Gastroesophageal sphincter (tissue), 4 donors: ENCODE measurements at regions not wholly inside any gene's neighbourhood (a gene's known extent, or its start where the extent isn't known, plus 50 kb on each side); places are given as distances from the start of the nearest gene placed in this dataset.
A peak's percentile ranks its signal among the peaks of the same experiment; 100 is the strongest.

Experiments used
- ATAC-seq: fragments of 150-250 bp; one replicate; pipeline ENCODE4 v1.9.1; 2016; ENCODE audit warnings: mild to moderate bottlenecking, moderate library complexity
- H3K27ac ChIP-seq, 4 donors: fragments of 200-600 bp; sonication (generic) in 3 of 4; 1 replicate in 3 of 4; 2 replicates in 1 of 4; pipeline ENCODE4 v1.5.1; 2016 to 2019
- H3K27me3 ChIP-seq: fragments of 200-600 bp; sonication (generic); one replicate; pipeline ENCODE4 v1.5.1; 2019
- H3K36me3 ChIP-seq, 2 donors: fragments of 200-600 bp; sonication (generic); one replicate each; pipeline ENCODE4 v1.5.1; 2019; ENCODE audit warnings: control low read depth in 1 of 2
- H3K4me1 ChIP-seq, 3 donors: fragments of 200-600 bp; sonication (generic); 1 replicate in 2 of 3; 2 replicates in 1 of 3; pipeline ENCODE4 v1.5.1; 2016 to 2019; ENCODE audit warnings: control low read depth in 2 of 3
- H3K4me3 ChIP-seq, 2 donors: fragments of 200-600 bp; sonication (generic); one replicate each; pipeline ENCODE4 v1.5.1; 2019; ENCODE audit warnings: mild to moderate bottlenecking in 1 of 2, moderate library complexity in 1 of 2
- H3K9me3 ChIP-seq, 3 donors: fragments of 200-600 bp; sonication (generic); one replicate each; pipeline ENCODE4 v1.5.1; 2017 to 2019; ENCODE audit warnings: control low read depth in 2 of 3
- CTCF ChIP-seq, 4 experiments: fragments of 200-600 bp in 2 of 4; fragments of 450-650 bp in 2 of 4; sonication (generic) in 1 of 4; IDR thresholded peaks; one replicate each; pipeline ENCODE4 v1.5.1; 2017 to 2019; ENCODE audit warnings: antibody characterized with exemption in 4 of 4, mild to moderate bottlenecking in 2 of 4, moderate library complexity in 2 of 4
- EP300 ChIP-seq: sonication (generic); formaldehyde crosslinking; IDR thresholded peaks from one replicate; pipeline ENCODE4 v1.6.1; 2017; ENCODE audit warnings: antibody characterized with exemption, mild to moderate bottlenecking
- POLR2A ChIP-seq, 2 donors: fragments of 450-650 bp; IDR thresholded peaks; one replicate each; pipeline ENCODE4 v1.6.1; 2017; ENCODE audit warnings: antibody characterized with exemption in 2 of 2, mild to moderate bottlenecking in 2 of 2, moderate library complexity in 1 of 2
- POLR2AphosphoS5 ChIP-seq: sonication (generic); formaldehyde crosslinking; IDR thresholded peaks from one replicate; pipeline ENCODE4 v1.6.1; 2017; ENCODE audit warnings: antibody characterized with exemption
- WGBS, 2 donors: methylation state at CpG; one replicate each; pipeline ENCODE4 v1.1.5; 2018; ENCODE audit warnings: low coverage in 1 of 2; 5-methylcytosine and 5-hydroxymethylcytosine counted together

- TF ChIP-seq POLR2AphosphoS5 (no peak), CTCF (IDR thresholded peaks at IDR 0.05) (no peak), POLR2A (IDR thresholded peaks at IDR 0.05) (no peak), EP300 (no peak)
- no peaks in the 10 kb centered on the region for H3K4me1 ChIP-seq
- no peaks in the 10 kb centered on the region for H3K36me3 ChIP-seq
- no CpG with 5 or more reads among the region's 38 CpGs for WGBS, 2 donors
- no peak overlapping the region for H3K4me3 ChIP-seq
- ATAC-seq: no peak
- H3K9me3 ChIP-seq: peaks cover 0 to 10% (median 0%) of the 10 kb centered on the region in 3 donors
- H3K27ac ChIP-seq: no peak overlapping the region
- H3K27me3 ChIP-seq: peaks cover 31% of the 10 kb centered on the region
These were observed 882.7 kb downstream of the BRD1 start for GRCh38 chr22:48944751-48945620.

- Histone ChIP-seq H3K27me3 (peaks cover 31% of the 10 kb centered on the region), H3K4me3 (no peak overlapping the region), H3K27ac (no peak overlapping the region), H3K4me1 (no peaks in the 10 kb centered on the region), H3K9me3 (peaks cover 0 to 10% (median 0%) of the 10 kb centered on the region in 3 donors), H3K36me3 (no peaks in the 10 kb centered on the region)
- 60% methylated on average over 1 of the region's 5 CpGs; no CpG with 5 or more reads in 1 of the 2 donors for WGBS, 2 donors
- TF ChIP-seq POLR2A (IDR thresholded peaks at IDR 0.05): no peak
- no peak for TF ChIP-seq EP300
- no peak for TF ChIP-seq CTCF (IDR thresholded peaks at IDR 0.05)
- TF ChIP-seq POLR2AphosphoS5: no peak
- ATAC-seq: no peak
These were observed 883.3 kb downstream of the BRD1 start for GRCh38 chr22:48944433-48944750.

GRCh38 chr22:48943567-48944432, 883.9 kb downstream of the BRD1 start:
- Histone ChIP-seq H3K27ac (no peak overlapping the region), H3K9me3 (peaks cover 0 to 10% (median 0%) of the 10 kb centered on the region in 3 donors), H3K4me1 (no peaks in the 10 kb centered on the region), H3K4me3 (no peak overlapping the region), H3K36me3 (no peaks in the 10 kb centered on the region), H3K27me3 (peaks cover 33% of the 10 kb centered on the region)
- WGBS, 2 donors: 56% methylated on average over 10 of the region's 24 CpGs; no CpG with 5 or more reads in 1 of the 2 donors
- TF ChIP-seq POLR2A (IDR thresholded peaks at IDR 0.05): no peak
- TF ChIP-seq CTCF (IDR thresholded peaks at IDR 0.05): peak in 1 of 4 experiments; percentile 14
- TF ChIP-seq EP300: no peak
- ATAC-seq: no peak

- no peak for ATAC-seq
- Histone ChIP-seq H3K4me1 (no peaks in the 10 kb centered on the region), H3K36me3 (no peaks in the 10 kb centered on the region), H3K9me3 (peaks cover 0 to 10% (median 0%) of the 10 kb centered on the region in 3 donors), H3K27me3 (peaks cover 33% of the 10 kb centered on the region), H3K4me3 (no peak overlapping the region), H3K27ac (no peak overlapping the region)
- no peak for TF ChIP-seq POLR2A (IDR thresholded peaks at IDR 0.05)
- no peak for TF ChIP-seq EP300
- TF ChIP-seq CTCF (IDR thresholded peaks at IDR 0.05): no peak
- no peak for TF ChIP-seq POLR2AphosphoS5
- 59 to 67% methylated on average over 3 to 4 of the region's 21 CpGs for WGBS, 2 donors
These were observed 884.7 kb downstream of the BRD1 start for GRCh38 chr22:48942698-48943566.
